Jurkat, Clone E6-1 (cell line): ENCODE measurements at regions not wholly inside any gene's neighbourhood (a gene's known extent, or its start where the extent isn't known, plus 50 kb on each side); places are given as distances from the start of the nearest gene placed in this dataset.
A peak's percentile ranks its signal among the peaks of the same experiment; 100 is the strongest.

ENCODE experiments used
- DNase-seq: peaks from one replicate; pipeline ENCODE4 v3.0.0-alpha.2; 2011; ENCODE audit warnings: low read depth, low spot score
- H3K4me3 ChIP-seq: 2 replicates; pipeline ENCODE4 v1.5.1; 2011; ENCODE audit warnings: mild to moderate bottlenecking, low read length, control low read depth, moderate library complexity

GRCh38 chr6:148192310-148192709 is 150.3 kb upstream of the SASH1 start:
- no peak overlapping the region for H3K4me3 ChIP-seq
- no peak for DNase-seq

GRCh38 chr6:148193063-148193680 is 149.5 kb upstream of the SASH1 start:
- no peak overlapping the region for H3K4me3 ChIP-seq
- no peak for DNase-seq

GRCh38 chr6:148195511-148195910 is 147.1 kb upstream of the SASH1 start:
- no peak for DNase-seq
- H3K4me3 ChIP-seq: no peak overlapping the region

GRCh38 chr6:148199584-148199983 is 143.1 kb upstream of the SASH1 start:
- no peak overlapping the region for H3K4me3 ChIP-seq
- no peak for DNase-seq

- DNase-seq: no peak
Measured at GRCh38 chr6:148200293-148200692, 142.3 kb upstream of the SASH1 start.

GRCh38 chr6:148200781-148201180 is 141.9 kb upstream of the SASH1 start:
- no peak overlapping the region for H3K4me3 ChIP-seq
- DNase-seq: no peak

More at GRCh38 chr6:148200293-148200692, 142.3 kb upstream of the SASH1 start:
- no peak overlapping the region for H3K4me3 ChIP-seq

- no peak for DNase-seq
- H3K4me3 ChIP-seq: no peak overlapping the region
Measured at GRCh38 chr6:148203281-148203925, 139.2 kb upstream of the SASH1 start.

- no peak overlapping the region for H3K4me3 ChIP-seq
- DNase-seq: peak; percentile 98
Measured at GRCh38 chr6:148203970-148204369, 138.7 kb upstream of the SASH1 start.

GRCh38 chr6:148208298-148208697 is 134.3 kb upstream of the SASH1 start:
- no peak overlapping the region for H3K4me3 ChIP-seq
- DNase-seq: no peak

GRCh38 chr6:148211777-148212324 is 130.8 kb upstream of the SASH1 start:
- no peak for DNase-seq
- no peak overlapping the region for H3K4me3 ChIP-seq

- no peak for DNase-seq
- H3K4me3 ChIP-seq: no peak overlapping the region
Measured at GRCh38 chr6:148212366-148212765, 130.3 kb upstream of the SASH1 start.

- DNase-seq: no peak
Measured at GRCh38 chr6:148213366-148213765, 129.3 kb upstream of the SASH1 start.

GRCh38 chr6:148214667-148215066 is 128.0 kb upstream of the SASH1 start:
- no peak for DNase-seq
- no peak overlapping the region for H3K4me3 ChIP-seq

More at GRCh38 chr6:148213366-148213765, 129.3 kb upstream of the SASH1 start:
- H3K4me3 ChIP-seq: no peak overlapping the region

- no peak overlapping the region for H3K4me3 ChIP-seq
- no peak for DNase-seq
Measured at GRCh38 chr6:148217051-148217450, 125.6 kb upstream of the SASH1 start.

GRCh38 chr6:148217921-148218320 is 124.7 kb upstream of the SASH1 start:
- DNase-seq: no peak
- H3K4me3 ChIP-seq: no peak overlapping the region

- no peak for DNase-seq
- H3K4me3 ChIP-seq: no peak overlapping the region
Measured at GRCh38 chr6:148218542-148219258, 123.9 kb upstream of the SASH1 start.

GRCh38 chr6:148221196-148221979 is 121.2 kb upstream of the SASH1 start:
- DNase-seq: no peak
- no peak overlapping the region for H3K4me3 ChIP-seq

GRCh38 chr6:148222376-148222775 is 120.3 kb upstream of the SASH1 start:
- H3K4me3 ChIP-seq: no peak overlapping the region
- DNase-seq: no peak

GRCh38 chr6:148222846-148223245 is 119.8 kb upstream of the SASH1 start:
- DNase-seq: no peak
- H3K4me3 ChIP-seq: no peak overlapping the region
